Left lung (tissue), 4 donors: ENCODE measurements at regions not wholly inside any gene's neighbourhood (a gene's known extent, or its start where the extent isn't known, plus 50 kb on each side); places are given as distances from the start of the nearest gene placed in this dataset.

Experiments
- ATAC-seq: fragments of 200-7000 bp; cut with Tn5 transposase; one replicate; pipeline ENCODE4 v1.9.1; 2020; ENCODE audit warnings: moderate library complexity
- DNase-seq, 4 donors: peaks; one replicate each; pipeline ENCODE4 v3.0.0-alpha.2; 2013 to 2020
- H3K27ac ChIP-seq, 2 donors: fragments of 200-600 bp; sonication (generic) in 1 of 2; one replicate each; pipeline versions ENCODE4 v1.5.0 to v1.8.0; 2020 to 2021
- H3K27me3 ChIP-seq, 2 donors: fragments of 200-600 bp; sonication (generic) in 1 of 2; one replicate each; pipeline versions ENCODE4 v1.5.0 to v1.8.0; 2020 to 2021
- H3K36me3 ChIP-seq, 2 donors: fragments of 200-600 bp; sonication (generic) in 1 of 2; one replicate each; pipeline versions ENCODE4 v1.5.0 to v1.8.0; 2020 to 2021
- H3K4me1 ChIP-seq, 2 donors: fragments of 200-600 bp; one replicate each; pipeline ENCODE4 v1.8.0; 2021
- H3K4me3 ChIP-seq, 2 donors: fragments of 200-600 bp; sonication (generic) in 1 of 2; one replicate each; pipeline versions ENCODE4 v1.5.0 to v1.8.0; 2020 to 2021; ENCODE audit warnings: mild to moderate bottlenecking in 1 of 2
- H3K9me3 ChIP-seq, 2 donors: fragments of 200-600 bp; sonication (generic) in 1 of 2; one replicate each; pipeline versions ENCODE4 v1.5.0 to v1.8.0; 2020 to 2021
- intact Hi-C, 2 donors: fragments of 100-400 bp; cut with DNase I; formaldehyde crosslinking; loops; one replicate each; pipeline versions ENCODE4 v1.11.2 to v1.14.2; 2022
- TF ChIP-seq, protein P1 (sequence below), 2 donors: fragments of 200-600 bp; sonication (generic) in 1 of 2; IDR thresholded peaks; one replicate each; pipeline versions ENCODE4 v1.5.0 to v1.8.0; 2021; ENCODE audit warnings: antibody characterized with exemption in 2 of 2
- donor health status: DM: no; HTN: yes; CAD: no.
- donor health status: DM: no; HTN: no; CAD: no.

- H3K27me3 ChIP-seq = no peaks in the 10 kb centered on the region
- TF ChIP-seq, protein P1, sequence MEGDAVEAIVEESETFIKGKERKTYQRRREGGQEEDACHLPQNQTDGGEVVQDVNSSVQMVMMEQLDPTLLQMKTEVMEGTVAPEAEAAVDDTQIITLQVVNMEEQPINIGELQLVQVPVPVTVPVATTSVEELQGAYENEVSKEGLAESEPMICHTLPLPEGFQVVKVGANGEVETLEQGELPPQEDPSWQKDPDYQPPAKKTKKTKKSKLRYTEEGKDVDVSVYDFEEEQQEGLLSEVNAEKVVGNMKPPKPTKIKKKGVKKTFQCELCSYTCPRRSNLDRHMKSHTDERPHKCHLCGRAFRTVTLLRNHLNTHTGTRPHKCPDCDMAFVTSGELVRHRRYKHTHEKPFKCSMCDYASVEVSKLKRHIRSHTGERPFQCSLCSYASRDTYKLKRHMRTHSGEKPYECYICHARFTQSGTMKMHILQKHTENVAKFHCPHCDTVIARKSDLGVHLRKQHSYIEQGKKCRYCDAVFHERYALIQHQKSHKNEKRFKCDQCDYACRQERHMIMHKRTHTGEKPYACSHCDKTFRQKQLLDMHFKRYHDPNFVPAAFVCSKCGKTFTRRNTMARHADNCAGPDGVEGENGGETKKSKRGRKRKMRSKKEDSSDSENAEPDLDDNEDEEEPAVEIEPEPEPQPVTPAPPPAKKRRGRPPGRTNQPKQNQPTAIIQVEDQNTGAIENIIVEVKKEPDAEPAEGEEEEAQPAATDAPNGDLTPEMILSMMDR (IDR thresholded peaks at IDR 0.05) = no peak
- peak in 1 of 4 donors; percentile 86 for DNase-seq
- ATAC-seq = no peak
- intact Hi-C loops = no loop called here
- H3K4me1 ChIP-seq = peaks cover 36 to 94% of the 10 kb centered on the region in 2 donors
- no peaks in the 10 kb centered on the region for H3K36me3 ChIP-seq
- peak overlapping the region in 1 of 2 donors; percentile 70 for H3K27ac ChIP-seq
- H3K4me3 ChIP-seq = peak overlapping the region in 1 of 2 donors; percentile 31
- no peaks in the 10 kb centered on the region for H3K9me3 ChIP-seq
Observed at GRCh38 chr17:77453613-77454241, 313.0 kb downstream of the SEC14L1 start.

DNA sequence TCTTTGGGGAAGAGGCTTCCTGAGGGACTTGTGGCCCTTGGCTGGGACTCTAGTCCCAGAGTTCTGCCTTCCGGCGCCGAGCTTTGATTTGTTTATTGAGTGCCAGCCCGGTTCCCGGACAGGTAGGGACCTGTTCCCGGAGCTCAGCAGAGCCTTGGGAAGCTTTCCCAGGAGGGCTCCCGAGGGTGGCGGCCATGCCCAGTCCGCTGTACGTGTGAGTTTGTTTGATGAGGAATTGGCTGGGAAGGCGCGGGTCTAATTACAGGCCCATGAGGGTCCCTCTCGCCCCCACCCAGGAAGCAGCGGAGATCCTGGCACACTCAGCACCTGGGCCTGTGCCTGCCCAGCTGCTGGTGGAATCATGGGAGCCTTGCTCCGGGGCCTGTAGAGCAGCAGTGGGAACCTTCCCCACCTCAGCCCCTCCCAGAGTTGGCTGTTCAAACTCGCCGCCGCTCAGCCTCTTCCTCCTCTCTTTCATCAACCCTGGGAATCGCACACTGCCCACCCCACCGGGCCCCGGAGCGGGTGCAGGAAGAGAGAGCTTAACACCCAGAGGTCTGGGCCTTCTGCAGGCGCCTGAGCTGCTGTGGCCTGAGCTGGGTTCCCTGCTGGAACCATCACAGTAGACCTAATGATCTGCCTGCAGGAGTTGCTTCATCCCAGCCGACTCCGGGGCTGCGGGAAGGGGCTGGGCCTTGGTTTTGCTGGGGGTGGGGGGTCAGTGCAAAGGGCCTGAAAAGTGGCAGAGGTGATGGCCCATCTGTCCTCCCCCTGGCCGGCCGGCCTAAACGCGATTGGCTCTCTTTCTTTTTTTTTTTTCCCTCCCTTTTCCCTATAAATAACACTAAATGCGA, 313.7 kb downstream of the SEC14L1 start:
- H3K36me3 ChIP-seq = no peaks in the 10 kb centered on the region
- intact Hi-C loops = no loop called here
- DNase-seq = peak in 1 of 4 donors; percentile 81
- H3K9me3 ChIP-seq = no peaks in the 10 kb centered on the region
- TF ChIP-seq, protein P1 (IDR thresholded peaks at IDR 0.05) = no peak
- peaks cover 34 to 98% of the 10 kb centered on the region in 2 donors for H3K4me1 ChIP-seq
- no peak for ATAC-seq
- peak overlapping the region in 1 of 2 donors; percentile 31 for H3K4me3 ChIP-seq
- H3K27ac ChIP-seq = peak overlapping the region in 1 of 2 donors; percentile 70
- no peaks in the 10 kb centered on the region for H3K27me3 ChIP-seq

GRCh38 chr17:77455111-77455890, 314.5 kb downstream of the SEC14L1 start:
- ATAC-seq (no peak), DNase-seq (peak in 1 of 4 donors; percentile 54)
- intact Hi-C loops = no loop called here
- peaks cover 30 to 98% of the 10 kb centered on the region in 2 donors for H3K4me1 ChIP-seq
- peak overlapping the region in 1 of 2 donors; percentile 70 for H3K27ac ChIP-seq
- H3K27me3 ChIP-seq = no peaks in the 10 kb centered on the region
- H3K9me3 ChIP-seq = no peaks in the 10 kb centered on the region
- TF ChIP-seq, protein P1 (IDR thresholded peaks at IDR 0.05) = no peak
- no peaks in the 10 kb centered on the region for H3K36me3 ChIP-seq
- H3K4me3 ChIP-seq = peak overlapping the region in 1 of 2 donors; percentile 31

- no peak overlapping the region for H3K4me3 ChIP-seq
- intact Hi-C loops = no loop called here
- DNase-seq = peak in 1 of 4 donors; percentile 45
- H3K9me3 ChIP-seq = no peaks in the 10 kb centered on the region
- H3K4me1 ChIP-seq = peaks cover 28 to 98% of the 10 kb centered on the region in 2 donors
- TF ChIP-seq, protein P1 (IDR thresholded peaks at IDR 0.05) = no peak
- peak overlapping the region in 1 of 2 donors; percentile 28 for H3K27ac ChIP-seq
- no peaks in the 10 kb centered on the region for H3K27me3 ChIP-seq
- ATAC-seq = no peak
- no peaks in the 10 kb centered on the region for H3K36me3 ChIP-seq
Observed at GRCh38 chr17:77455891-77456260, 315.1 kb downstream of the SEC14L1 start.
